ENCODE measurements at regions not wholly inside any gene's neighbourhood (a gene's known extent, or its start where the extent isn't known, plus 50 kb on each side); places are given as distances from the start of the nearest gene placed in this dataset.
"Not testable (repeated sequence)": the region's sequence is repeated elsewhere in the genome, so short reads cannot be mapped to it uniquely, and the experiment has no call there.

- TF ChIP-seq, protein P1, sequence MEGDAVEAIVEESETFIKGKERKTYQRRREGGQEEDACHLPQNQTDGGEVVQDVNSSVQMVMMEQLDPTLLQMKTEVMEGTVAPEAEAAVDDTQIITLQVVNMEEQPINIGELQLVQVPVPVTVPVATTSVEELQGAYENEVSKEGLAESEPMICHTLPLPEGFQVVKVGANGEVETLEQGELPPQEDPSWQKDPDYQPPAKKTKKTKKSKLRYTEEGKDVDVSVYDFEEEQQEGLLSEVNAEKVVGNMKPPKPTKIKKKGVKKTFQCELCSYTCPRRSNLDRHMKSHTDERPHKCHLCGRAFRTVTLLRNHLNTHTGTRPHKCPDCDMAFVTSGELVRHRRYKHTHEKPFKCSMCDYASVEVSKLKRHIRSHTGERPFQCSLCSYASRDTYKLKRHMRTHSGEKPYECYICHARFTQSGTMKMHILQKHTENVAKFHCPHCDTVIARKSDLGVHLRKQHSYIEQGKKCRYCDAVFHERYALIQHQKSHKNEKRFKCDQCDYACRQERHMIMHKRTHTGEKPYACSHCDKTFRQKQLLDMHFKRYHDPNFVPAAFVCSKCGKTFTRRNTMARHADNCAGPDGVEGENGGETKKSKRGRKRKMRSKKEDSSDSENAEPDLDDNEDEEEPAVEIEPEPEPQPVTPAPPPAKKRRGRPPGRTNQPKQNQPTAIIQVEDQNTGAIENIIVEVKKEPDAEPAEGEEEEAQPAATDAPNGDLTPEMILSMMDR (IDR thresholded peaks at IDR 0.05), result no peak
- ATAC-seq (no peak), DNase-seq (peak in 1 of 4 donors; percentile 53)
- Histone ChIP-seq H3K4me1 (no peaks in the 10 kb centered on the region), H3K36me3 (no peaks in the 10 kb centered on the region), H3K27me3 (no peaks in the 10 kb centered on the region), H3K9me3 (no peaks in the 10 kb centered on the region), H3K27ac (no peak overlapping the region), H3K4me3 (no peak overlapping the region)
- intact Hi-C loops (cut with DNase I), result no loop called here
Measured at GRCh38 chr5:56383761-56384160, 150.6 kb upstream of the ANKRD55 start.

- no peaks in the 10 kb centered on the region for H3K4me1 ChIP-seq
- DNase-seq (no peak), ATAC-seq (no peak)
- no peaks in the 10 kb centered on the region for H3K36me3 ChIP-seq
- TF ChIP-seq, protein P1 (IDR thresholded peaks at IDR 0.05), result no peak
- no peak overlapping the region for H3K4me3 ChIP-seq
- intact Hi-C loops (cut with DNase I), result no loop called here
- H3K27ac ChIP-seq, result no peak overlapping the region
- H3K9me3 ChIP-seq, result no peaks in the 10 kb centered on the region
- H3K27me3 ChIP-seq, result no peaks in the 10 kb centered on the region
Measured at GRCh38 chr5:56382896-56383295, 149.8 kb upstream of the ANKRD55 start.

DNA sequence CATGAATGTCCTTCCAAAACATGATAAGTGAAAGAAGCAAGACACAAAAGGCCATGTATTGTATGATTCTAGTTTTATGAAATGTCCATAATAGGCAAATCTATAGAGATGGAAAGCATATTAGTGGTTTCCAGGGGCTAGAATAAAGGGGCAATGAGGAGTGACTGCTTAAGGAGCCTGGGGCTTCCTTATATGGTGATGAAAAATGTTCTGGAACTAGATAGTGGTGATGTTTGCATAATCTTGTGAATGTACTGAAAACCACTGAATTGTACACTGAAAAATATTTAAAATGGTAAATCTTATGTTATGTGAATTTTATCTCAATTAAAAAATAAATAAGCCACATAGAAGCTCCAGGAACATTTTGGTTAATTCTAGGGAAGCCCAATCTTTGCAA, 144.4 kb upstream of the ANKRD55 start:
- Histone ChIP-seq H3K9me3 (peaks cover 0 to 6% of the 10 kb centered on the region in 2 donors), H3K27ac (no peak overlapping the region), H3K4me1 (no peaks in the 10 kb centered on the region), H3K36me3 (no peaks in the 10 kb centered on the region), H3K4me3 (no peak overlapping the region), H3K27me3 (no peaks in the 10 kb centered on the region)
- DNase-seq (no peak), ATAC-seq (no peak)
- intact Hi-C loops (cut with DNase I), result no loop called here
- TF ChIP-seq, protein P1 (IDR thresholded peaks at IDR 0.05), result no peak

DNA sequence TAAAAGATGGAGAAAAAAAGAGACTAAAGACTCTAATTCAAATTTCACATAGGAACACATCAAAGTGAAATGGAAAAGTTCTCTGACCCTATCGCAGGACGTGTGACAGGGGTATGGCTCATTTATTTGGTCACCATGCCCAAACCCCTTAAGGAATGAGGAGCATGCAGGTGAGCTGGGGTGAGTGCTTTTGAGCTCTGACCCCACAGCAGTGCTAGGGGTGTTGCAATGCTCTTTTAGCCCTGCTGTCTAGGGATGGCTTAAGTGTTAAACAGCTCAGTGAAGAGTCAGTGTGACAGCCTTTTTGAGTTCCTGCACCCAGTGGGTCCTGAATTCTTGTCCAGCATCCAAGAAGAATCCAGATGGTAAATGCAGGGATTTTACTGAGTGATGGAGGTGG, 143.0 kb upstream of the ANKRD55 start:
- H3K36me3 ChIP-seq, result no peaks in the 10 kb centered on the region
- ATAC-seq (no peak), DNase-seq (no peak)
- H3K4me1 ChIP-seq, result no peaks in the 10 kb centered on the region
- TF ChIP-seq, protein P1 (IDR thresholded peaks at IDR 0.05), result no peak
- no peak overlapping the region for H3K4me3 ChIP-seq
- intact Hi-C loops (cut with DNase I), result no loop called here
- no peak overlapping the region for H3K27ac ChIP-seq
- H3K9me3 ChIP-seq, result peaks cover 0 to 6% of the 10 kb centered on the region in 2 donors
- no peaks in the 10 kb centered on the region for H3K27me3 ChIP-seq

DNA sequence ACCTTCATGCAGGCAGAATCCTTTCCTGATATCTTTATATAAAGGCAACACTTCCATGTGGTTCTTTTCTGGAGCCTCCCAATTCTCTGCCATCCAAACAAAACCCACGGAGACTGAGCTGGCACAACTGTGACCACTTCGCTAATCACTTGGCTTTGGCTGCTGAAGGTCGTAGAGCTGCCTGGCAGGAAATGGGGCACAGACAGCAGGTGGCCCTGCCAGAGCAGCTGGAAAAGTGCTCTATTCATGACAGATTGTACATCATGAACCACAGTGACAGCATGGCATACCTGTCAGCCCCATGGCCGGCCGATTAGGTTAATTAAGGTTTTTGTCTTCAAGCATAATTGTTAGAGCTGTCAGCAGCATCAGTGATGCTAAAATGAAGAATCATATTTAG, 141.9 kb upstream of the ANKRD55 start:
- Histone ChIP-seq H3K4me3 (no peak overlapping the region), H3K4me1 (no peaks in the 10 kb centered on the region), H3K27ac (no peak overlapping the region), H3K9me3 (peaks cover 0 to 6% of the 10 kb centered on the region in 2 donors), H3K27me3 (no peaks in the 10 kb centered on the region), H3K36me3 (no peaks in the 10 kb centered on the region)
- DNase-seq (no peak), ATAC-seq (no peak)
- TF ChIP-seq, protein P1 (IDR thresholded peaks at IDR 0.05), result no peak
- intact Hi-C loops (cut with DNase I), result no loop called here

- H3K4me3 ChIP-seq; intact Hi-C loops (cut with DNase I); DNase-seq; H3K9me3 ChIP-seq; H3K27ac ChIP-seq; H3K36me3 ChIP-seq; H3K4me1 ChIP-seq; ATAC-seq; H3K27me3 ChIP-seq: not testable (repeated sequence)
Measured at GRCh38 chr5:56372491-56372890, 139.4 kb upstream of the ANKRD55 start.

All from left lung (tissue), 4 donors.